ENCODE measurements at regions not wholly inside any gene's neighbourhood (a gene's known extent, or its start where the extent isn't known, plus 50 kb on each side); places are given as distances from the start of the nearest gene placed in this dataset.

DNA sequence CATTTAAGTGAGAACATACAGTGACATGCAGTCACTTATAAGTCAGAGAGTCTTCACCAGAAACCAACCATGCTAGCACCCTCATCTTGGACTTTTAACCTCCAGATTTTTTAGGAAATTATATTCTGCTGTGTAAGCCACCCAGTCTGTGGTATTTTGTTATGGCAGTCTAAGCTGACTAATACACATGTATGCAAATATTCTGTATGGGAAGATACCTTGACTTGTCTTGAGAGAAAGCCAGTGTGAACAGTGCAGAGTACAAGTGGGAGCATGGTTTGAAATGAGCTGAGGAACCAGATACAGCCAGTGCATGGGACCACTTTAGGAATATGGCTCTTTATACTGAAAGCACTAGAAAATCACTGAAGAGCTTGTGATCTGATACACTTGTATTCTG lies 110.4 kb upstream of the MAP9 start:
- no peak for FAIRE-seq

DNA sequence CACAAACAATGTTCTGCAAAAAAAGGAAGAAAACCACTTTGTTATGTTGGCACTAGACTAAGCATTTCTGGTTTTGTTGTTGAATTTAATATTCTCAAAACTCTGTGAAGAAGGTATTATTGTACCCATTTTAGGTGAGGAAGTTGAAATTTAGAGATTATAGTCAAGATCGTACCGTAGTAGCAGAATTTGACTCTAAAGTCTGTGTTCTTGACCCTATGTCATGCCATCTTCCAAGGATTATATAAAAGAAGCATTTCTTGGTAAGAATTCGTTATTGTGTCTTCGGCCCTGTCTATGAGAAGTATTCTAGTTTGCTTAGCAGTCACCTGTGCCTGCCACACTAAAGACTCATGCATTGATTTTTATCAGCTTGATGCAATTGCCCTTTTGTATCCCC lies 104.4 kb upstream of the MAP9 start:
- FAIRE-seq, result no peak
- no peaks in the 10 kb centered on the region for H3K27me3 ChIP-seq (ENCODE audit: control insufficient read depth, insufficient read depth, low read length)
- DNase-seq (ENCODE audit: low read depth), result no peak
- no peaks in the 10 kb centered on the region for H3K36me3 ChIP-seq (ENCODE audit: control insufficient read depth, insufficient read depth, low read length)
- no peak overlapping the region for H3K4me3 ChIP-seq (ENCODE audit: low read depth, low read length)
- TF ChIP-seq, protein P1, sequence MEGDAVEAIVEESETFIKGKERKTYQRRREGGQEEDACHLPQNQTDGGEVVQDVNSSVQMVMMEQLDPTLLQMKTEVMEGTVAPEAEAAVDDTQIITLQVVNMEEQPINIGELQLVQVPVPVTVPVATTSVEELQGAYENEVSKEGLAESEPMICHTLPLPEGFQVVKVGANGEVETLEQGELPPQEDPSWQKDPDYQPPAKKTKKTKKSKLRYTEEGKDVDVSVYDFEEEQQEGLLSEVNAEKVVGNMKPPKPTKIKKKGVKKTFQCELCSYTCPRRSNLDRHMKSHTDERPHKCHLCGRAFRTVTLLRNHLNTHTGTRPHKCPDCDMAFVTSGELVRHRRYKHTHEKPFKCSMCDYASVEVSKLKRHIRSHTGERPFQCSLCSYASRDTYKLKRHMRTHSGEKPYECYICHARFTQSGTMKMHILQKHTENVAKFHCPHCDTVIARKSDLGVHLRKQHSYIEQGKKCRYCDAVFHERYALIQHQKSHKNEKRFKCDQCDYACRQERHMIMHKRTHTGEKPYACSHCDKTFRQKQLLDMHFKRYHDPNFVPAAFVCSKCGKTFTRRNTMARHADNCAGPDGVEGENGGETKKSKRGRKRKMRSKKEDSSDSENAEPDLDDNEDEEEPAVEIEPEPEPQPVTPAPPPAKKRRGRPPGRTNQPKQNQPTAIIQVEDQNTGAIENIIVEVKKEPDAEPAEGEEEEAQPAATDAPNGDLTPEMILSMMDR (IDR thresholded peaks at IDR 0.05; ENCODE audit: insufficient read depth, low read length, severe bottlenecking), result no peak

More for the DNA sequence above, 110.4 kb upstream of the MAP9 start:
- Histone ChIP-seq H3K36me3 (ENCODE audit: control insufficient read depth, insufficient read depth, low read length) (no peaks in the 10 kb centered on the region), H3K27me3 (ENCODE audit: control insufficient read depth, insufficient read depth, low read length) (no peaks in the 10 kb centered on the region), H3K4me3 (ENCODE audit: low read depth, low read length) (no peak overlapping the region)
- TF ChIP-seq, protein P1 (IDR thresholded peaks at IDR 0.05; ENCODE audit: insufficient read depth, low read length, severe bottlenecking), result no peak
- peak; percentile 4 for DNase-seq (ENCODE audit: low read depth)

DNA sequence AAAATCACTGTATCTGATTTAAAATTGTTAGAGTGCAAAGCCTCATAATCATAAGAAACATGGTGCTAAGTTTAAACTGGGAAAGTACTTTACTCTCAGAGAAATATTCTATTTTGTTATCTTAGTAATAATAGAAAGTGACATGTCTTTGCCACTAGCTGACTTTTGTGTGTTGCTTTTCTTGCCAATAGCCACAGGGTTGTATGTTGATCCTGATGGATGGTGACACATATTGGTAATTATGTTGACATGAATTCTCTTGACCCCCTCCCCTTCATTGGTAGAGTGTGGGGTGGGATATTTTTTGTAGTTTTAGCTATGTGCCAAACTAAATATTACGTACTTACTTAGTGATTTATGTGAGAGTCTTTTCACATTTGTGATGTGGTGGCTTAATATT lies 103.1 kb upstream of the MAP9 start:
- no peaks in the 10 kb centered on the region for H3K36me3 ChIP-seq (ENCODE audit: control insufficient read depth, insufficient read depth, low read length)
- TF ChIP-seq, protein P1 (IDR thresholded peaks at IDR 0.05; ENCODE audit: insufficient read depth, low read length, severe bottlenecking), result no peak
- FAIRE-seq, result no peak

DNA sequence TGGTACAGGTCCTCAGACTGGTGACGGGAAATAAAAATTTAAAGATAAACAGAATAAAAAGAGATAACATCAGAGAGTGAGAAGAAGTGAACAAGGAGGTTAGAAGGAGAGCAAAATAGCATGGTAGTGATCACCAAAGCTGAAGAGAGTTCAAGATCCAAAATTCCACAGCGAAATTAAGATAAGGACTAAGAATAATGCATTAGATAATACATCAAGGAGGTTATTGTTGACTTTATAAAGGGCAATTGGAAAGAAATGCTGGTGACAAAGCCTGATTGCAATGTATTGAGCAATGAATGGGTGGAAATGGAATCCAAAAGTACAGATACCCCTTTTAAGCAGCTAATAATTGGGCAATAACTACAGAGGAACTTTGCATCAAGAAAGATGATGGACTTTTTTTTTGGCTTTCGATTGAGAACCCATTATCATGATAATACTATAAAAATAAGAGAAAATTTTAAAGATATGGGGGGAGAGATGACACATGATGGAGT lies 101.6 kb upstream of the MAP9 start:
- Histone ChIP-seq H3K4me3 (ENCODE audit: low read depth, low read length) (no peak overlapping the region), H3K27me3 (ENCODE audit: control insufficient read depth, insufficient read depth, low read length) (no peaks in the 10 kb centered on the region), H3K36me3 (ENCODE audit: control insufficient read depth, insufficient read depth, low read length) (no peaks in the 10 kb centered on the region)
- DNase-seq (ENCODE audit: low read depth) (peak; percentile 33), FAIRE-seq (no peak)
- TF ChIP-seq, protein P1 (IDR thresholded peaks at IDR 0.05; ENCODE audit: insufficient read depth, low read length, severe bottlenecking), result no peak

More for the DNA sequence above, 103.1 kb upstream of the MAP9 start:
- H3K27me3 ChIP-seq (ENCODE audit: control insufficient read depth, insufficient read depth, low read length), result no peaks in the 10 kb centered on the region
- H3K4me3 ChIP-seq (ENCODE audit: low read depth, low read length), result no peak overlapping the region
- no peak for DNase-seq (ENCODE audit: low read depth)

DNA sequence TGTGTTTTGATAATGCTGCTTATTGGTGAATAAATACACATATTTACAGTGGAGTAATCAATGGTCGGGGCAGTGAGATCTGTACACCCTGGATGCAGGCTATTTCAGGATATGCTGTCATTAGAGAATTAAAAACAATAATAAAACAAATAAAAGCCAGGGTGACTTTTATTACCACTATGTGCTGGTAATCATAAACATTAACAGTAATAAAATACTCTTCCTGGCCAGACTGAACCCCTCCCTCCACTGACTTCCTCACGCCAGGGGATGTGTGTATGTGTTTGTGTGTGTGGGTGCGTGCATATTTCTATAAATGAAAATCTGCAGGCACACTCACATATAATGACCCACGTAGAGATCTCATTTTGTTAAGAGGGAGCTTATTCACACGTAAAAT lies 98.0 kb upstream of the MAP9 start:
- TF ChIP-seq, protein P1 (IDR thresholded peaks at IDR 0.05; ENCODE audit: insufficient read depth, low read length, severe bottlenecking), result no peak
- FAIRE-seq (no peak), DNase-seq (ENCODE audit: low read depth) (no peak)
- Histone ChIP-seq H3K27me3 (ENCODE audit: control insufficient read depth, insufficient read depth, low read length) (no peaks in the 10 kb centered on the region), H3K36me3 (ENCODE audit: control insufficient read depth, insufficient read depth, low read length) (no peaks in the 10 kb centered on the region), H3K4me3 (ENCODE audit: low read depth, low read length) (no peak overlapping the region)

DNA sequence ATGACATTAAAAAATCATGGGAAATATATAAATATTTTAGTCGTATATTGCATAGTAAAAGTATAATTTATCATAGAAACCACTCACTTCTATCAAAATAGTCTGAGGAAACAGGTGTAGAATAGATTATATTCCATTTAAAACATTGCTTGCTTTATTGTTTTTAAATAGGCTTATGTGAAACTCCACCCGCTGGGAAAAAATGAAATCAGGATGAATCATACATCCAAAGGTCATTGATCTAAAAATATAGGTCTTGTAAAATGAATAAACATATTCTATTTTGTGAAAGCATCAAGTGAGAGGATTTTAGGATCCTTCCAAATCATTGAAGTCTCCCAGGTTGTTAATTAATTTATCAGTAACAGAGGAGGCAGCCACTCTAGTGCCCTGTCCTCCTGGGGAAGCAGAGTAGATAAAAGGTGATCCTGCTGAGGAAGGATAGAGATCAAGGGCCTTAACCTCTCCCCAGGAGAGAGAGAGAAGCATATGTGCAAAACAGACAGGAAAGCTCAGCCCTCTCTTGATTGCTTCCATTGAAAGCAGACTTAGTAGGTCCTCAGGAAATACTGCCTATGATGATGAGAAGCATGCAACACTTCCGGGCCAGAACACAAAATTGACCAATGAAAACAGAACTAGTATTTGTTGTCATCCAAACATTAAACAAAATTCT lies 96.8 kb upstream of the MAP9 start:
- peak; percentile 28 for DNase-seq (ENCODE audit: low read depth)
- Histone ChIP-seq H3K27me3 (ENCODE audit: control insufficient read depth, insufficient read depth, low read length) (no peaks in the 10 kb centered on the region), H3K4me3 (ENCODE audit: low read depth, low read length) (no peak overlapping the region), H3K36me3 (ENCODE audit: control insufficient read depth, insufficient read depth, low read length) (no peaks in the 10 kb centered on the region)
- FAIRE-seq, result no peak
- TF ChIP-seq, protein P1 (IDR thresholded peaks at IDR 0.05; ENCODE audit: insufficient read depth, low read length, severe bottlenecking), result no peak
